EL (cell line): ENCODE measurements at regions not wholly inside any gene's neighbourhood (a gene's known extent, or its start where the extent isn't known, plus 50 kb on each side); places are given as distances from the start of the nearest gene placed in this dataset.
"Not testable (repeated sequence)": the region's sequence is repeated elsewhere in the genome, so short reads cannot be mapped to it uniquely, and the experiment has no call there.

ENCODE experiments used
- DNase-seq: peaks from one replicate; pipeline ENCODE4 v3.0.0-alpha.2; 2016

GRCh38 chr15:36430726-36431265 is 148.6 kb upstream of the CDIN1 start:
- peak; percentile 14 for DNase-seq

- peak; percentile 73 for DNase-seq
Measured at GRCh38 chr15:36432161-36432560, 147.3 kb upstream of the CDIN1 start.

GRCh38 chr15:36434177-36434576 is 145.2 kb upstream of the CDIN1 start:
- DNase-seq = no peak

- no peak for DNase-seq
Measured at GRCh38 chr15:36438499-36438898, 140.9 kb upstream of the CDIN1 start.

- no peak for DNase-seq
Measured at GRCh38 chr15:36447373-36447772, 132.1 kb upstream of the CDIN1 start.

DNA sequence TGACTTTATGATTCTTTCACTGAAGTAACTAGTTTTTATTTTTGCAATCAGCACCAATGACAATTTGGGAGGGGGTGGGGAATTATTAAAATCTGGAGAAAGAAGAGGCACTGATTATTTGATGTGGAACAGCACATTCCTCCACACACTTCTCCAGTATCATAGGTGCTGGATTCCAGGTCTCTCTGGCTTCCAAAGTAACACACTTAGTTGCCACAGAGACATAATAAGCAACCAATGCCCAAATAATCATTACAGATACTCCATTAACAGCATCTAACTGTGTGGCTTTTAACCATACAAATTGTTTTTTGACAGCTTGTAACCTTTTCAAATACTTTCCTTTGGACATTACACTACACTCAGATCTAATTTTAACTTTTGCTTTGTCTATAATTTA is 131.0 kb upstream of the CDIN1 start:
- no peak for DNase-seq

GRCh38 chr15:36449084-36449661 is 130.3 kb upstream of the CDIN1 start:
- DNase-seq = no peak

DNA sequence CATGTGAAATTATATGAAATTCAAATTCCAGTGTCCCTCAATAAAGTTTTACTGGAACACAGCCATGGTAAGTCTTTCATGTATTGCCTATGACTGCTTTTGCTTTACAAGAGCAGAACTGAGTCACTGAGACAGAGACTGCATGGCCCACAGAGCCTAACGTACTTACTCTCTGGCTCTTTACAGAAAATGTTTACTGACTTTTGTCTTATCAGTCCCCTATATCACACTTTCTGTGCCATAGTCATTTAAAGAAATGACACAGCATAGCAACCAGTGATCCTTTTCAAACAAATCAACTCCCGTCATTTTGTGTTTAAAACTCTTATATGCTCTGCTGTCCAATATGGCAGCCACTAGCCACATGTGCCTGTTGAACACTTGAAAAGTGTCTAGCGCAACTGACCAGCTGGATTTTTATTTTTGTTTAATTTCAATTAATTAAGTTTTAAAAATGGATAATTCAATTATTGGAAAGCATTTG is 129.7 kb upstream of the CDIN1 start:
- no peak for DNase-seq

GRCh38 chr15:36454244-36454643 is 125.2 kb upstream of the CDIN1 start:
- DNase-seq = not testable (repeated sequence)

GRCh38 chr15:36458411-36458810 is 121.0 kb upstream of the CDIN1 start:
- no peak for DNase-seq

DNA sequence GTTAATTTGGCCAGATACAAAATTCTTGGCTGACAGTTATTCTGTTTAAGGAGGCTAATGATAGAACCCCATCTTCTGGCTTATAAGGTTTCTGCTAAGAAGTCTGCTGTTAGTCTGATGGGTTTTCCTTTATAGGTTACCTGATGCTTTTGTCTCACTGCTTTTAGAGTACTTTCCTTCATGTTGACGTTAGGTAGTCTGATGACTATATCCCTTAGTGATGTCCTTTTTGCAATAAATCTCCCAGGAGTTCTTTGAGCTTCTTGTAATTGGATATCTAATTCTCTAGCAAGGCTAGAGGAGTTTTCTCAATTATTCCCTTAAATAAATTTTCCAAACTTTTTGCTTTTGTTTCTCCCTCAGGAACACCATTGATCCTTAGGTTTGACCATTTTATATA is 114.1 kb upstream of the CDIN1 start:
- DNase-seq = no peak

DNA sequence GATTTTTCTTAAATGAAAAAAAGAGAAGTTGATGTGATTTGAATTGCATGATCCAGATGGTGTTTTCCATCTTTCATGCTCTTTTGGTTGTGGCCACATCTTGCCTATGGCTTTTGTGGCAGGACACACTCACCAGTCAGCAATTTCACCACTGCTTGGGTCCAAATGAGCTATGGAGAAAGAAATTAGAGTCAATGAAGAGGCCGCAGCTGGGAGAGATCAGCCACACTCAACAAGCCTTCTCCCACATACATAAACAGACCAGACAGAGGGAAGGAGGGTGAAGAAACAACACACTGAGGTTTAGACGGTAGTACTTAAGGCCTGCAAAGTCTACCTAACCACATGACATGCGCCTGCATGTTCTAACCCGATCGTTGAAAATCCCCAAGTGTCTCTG is 110.7 kb upstream of the CDIN1 start:
- DNase-seq = peak; percentile 74

DNA sequence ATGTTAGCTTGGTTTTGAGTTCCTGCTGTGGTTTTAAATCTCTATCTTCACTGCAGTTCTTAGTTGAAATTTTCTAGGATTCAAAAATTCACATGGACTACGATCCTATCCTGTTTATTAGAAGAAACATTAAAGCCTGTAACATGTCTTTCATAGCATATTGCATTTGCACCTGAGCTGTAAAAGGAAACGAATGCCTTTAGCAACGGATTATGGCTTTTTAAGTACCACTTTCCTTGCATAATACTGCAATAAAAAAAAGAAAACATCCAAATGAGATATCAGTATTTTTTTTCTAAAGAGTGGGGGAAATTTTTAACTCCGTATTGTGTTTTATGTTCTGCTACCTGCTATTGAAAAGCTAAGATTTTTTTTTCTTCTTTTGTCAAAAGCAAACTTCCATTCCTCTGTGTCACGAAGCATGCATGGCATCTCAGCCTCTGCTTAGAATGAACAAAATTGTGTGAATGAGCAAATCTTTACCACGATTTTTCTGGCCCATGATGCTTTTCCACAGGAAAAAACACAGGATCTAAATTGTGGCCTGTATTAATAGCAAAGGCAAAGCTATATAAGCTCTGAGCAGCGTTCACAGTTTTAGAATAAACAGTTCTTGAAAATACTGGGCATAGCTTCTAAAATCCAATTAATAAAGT is 110.0 kb upstream of the CDIN1 start:
- peak; percentile 59 for DNase-seq

GRCh38 chr15:36472672-36473071 is 106.8 kb upstream of the CDIN1 start:
- DNase-seq = no peak

GRCh38 chr15:36478561-36478960 is 100.9 kb upstream of the CDIN1 start:
- no peak for DNase-seq

GRCh38 chr15:36479200-36479896 is 100.1 kb upstream of the CDIN1 start:
- DNase-seq = no peak

GRCh38 chr15:36481156-36481555 is 98.3 kb upstream of the CDIN1 start:
- DNase-seq = no peak

DNA sequence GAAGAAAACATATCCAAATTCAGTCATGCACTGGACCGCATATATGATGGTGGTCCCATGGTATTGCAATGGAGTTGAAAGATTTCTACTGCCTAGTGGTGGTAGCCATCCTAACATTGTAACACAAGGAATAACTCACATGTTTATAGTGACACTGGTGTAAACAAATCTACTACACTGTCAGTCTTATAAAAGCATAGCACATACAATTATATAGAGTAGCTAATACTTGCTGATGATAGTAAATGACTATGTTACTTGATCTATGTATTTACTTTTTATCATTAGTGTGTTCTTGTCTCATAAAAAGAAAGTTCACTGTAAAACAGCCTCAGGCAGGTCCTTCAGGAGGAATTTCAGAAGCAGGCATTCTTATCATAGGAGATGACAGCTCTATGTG is 96.0 kb upstream of the CDIN1 start:
- DNase-seq = no peak

DNA sequence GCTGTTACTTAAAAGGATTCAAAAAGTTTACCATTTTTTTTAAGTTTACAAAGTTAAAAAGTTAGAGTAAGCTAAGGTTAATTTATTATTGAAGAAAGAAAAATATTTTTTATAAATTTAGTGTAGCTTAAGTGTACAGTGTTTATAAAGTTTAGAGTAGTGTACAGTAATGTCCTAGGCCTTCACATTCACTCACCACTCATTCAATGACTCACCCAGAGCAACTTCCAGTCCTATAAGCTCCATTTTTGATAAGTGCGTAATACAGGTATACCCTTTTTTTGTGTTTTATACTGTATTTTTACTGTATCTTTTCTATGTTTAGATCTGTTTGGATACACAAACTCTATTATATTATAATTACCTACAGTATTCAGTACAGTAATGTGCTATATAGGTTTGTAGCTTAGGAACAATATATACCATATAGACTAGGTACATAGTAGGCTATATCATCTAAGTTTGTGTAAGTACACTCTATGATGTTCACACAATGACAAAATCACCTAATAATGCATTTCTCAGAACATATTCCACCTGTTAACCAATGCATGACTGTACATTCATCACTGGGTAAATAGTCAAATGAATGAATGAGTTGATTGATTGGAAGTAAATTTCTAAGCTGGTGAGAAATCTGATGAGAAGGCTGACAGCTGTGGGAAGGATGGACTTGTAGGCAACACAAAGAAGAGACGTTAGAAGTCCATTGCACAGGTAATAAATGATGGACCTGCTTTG is 95.2 kb upstream of the CDIN1 start:
- DNase-seq = peak; percentile 32

- no peak for DNase-seq
Measured at GRCh38 chr15:36491912-36492311, 87.5 kb upstream of the CDIN1 start.

GRCh38 chr15:36495456-36495991 is 83.9 kb upstream of the CDIN1 start:
- DNase-seq = no peak

GRCh38 chr15:36497901-36498300 is 81.5 kb upstream of the CDIN1 start:
- no peak for DNase-seq

DNA sequence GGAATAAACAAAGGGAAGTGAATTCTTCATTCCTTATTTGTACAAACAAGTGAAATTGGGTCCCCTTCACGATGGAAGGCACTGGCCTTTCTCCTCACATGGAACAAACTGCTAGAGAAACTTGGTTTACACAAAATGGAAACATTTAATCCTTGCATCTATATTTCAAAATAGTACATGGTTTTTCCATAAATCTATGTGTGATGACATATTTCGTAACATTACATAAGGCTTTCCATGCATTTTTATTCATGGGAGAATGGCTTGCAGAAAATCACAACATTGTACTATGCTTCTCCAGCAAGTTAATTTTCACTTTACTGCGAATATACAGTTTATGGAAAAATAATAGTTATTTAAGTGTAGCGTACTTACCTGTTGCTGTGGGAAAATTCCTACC is 81.0 kb upstream of the CDIN1 start:
- DNase-seq = no peak
